ENCODE measurements at regions not wholly inside any gene's neighbourhood (a gene's known extent, or its start where the extent isn't known, plus 50 kb on each side); places are given as distances from the start of the nearest gene placed in this dataset.

DNA sequence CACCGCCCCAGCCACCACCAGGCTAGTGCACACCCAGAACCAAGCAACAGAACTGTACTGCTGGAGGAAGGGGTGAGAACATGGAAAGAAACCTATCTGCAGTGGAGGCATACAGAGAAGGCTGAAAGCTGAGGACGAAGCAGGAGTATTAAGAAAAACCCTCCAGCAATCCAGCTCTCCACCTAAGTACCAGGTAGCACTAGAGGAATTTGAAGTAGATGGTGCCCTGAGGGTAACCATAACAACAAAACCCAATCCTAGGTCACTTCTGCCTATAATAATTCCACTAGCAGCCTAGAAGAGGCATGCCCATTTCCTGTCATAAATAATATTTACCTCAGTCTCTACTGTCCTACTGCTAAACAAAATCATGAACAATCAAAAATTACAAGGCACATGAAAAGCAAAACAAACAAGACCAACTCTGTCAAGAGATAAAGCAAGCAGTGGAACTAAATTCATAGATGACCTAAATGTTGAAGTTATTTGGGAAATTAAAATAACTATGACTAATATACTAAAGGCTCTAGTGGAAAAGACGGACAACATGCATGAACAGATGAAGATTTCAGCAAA is 51.1 kb downstream of the HYCC1 start:
- DNase-seq (ENCODE audit: low read depth in 4 of 4, low spot score in 3 of 4) = no peak

DNA sequence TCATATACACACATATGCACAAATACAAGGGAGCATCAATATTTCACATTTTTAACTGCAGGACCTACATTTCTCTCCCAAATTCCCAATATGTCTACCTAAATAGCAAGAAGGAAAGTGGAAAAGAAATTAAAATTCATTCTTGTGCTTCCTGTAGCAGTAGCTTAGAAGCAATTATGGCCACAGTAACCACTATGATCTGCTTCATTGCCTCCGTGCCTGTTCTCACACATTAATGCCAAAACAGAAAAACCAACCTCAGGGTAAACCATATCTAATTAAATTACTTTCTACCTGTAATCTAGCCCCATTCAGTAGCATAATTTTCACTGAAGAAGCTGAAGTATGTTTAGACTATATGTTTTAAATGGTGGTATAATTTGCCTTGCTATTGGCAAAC is 55.2 kb downstream of the HYCC1 start:
- DNase-seq (ENCODE audit: low read depth in 4 of 4, low spot score in 3 of 4) = no peak

DNA sequence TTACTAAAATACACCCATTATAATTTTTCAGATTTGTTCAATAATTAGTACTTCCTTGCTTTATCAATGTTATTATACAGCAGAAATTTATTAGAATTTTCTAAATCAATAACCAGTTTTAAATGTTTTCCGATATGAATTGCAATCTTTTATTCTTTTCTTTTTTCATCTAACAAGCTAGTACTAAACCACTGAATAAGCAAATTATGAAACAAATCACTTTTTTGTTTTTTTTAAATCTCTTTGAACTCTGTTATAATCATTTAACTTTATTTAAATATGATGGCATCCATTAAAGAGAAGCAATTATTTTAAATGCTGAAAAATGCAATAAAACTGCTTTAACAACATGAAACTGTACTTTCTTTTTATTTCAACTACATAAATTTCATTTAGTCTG is 59.7 kb downstream of the HYCC1 start:
- no peak for DNase-seq (ENCODE audit: low read depth in 4 of 4, low spot score in 3 of 4)

DNA sequence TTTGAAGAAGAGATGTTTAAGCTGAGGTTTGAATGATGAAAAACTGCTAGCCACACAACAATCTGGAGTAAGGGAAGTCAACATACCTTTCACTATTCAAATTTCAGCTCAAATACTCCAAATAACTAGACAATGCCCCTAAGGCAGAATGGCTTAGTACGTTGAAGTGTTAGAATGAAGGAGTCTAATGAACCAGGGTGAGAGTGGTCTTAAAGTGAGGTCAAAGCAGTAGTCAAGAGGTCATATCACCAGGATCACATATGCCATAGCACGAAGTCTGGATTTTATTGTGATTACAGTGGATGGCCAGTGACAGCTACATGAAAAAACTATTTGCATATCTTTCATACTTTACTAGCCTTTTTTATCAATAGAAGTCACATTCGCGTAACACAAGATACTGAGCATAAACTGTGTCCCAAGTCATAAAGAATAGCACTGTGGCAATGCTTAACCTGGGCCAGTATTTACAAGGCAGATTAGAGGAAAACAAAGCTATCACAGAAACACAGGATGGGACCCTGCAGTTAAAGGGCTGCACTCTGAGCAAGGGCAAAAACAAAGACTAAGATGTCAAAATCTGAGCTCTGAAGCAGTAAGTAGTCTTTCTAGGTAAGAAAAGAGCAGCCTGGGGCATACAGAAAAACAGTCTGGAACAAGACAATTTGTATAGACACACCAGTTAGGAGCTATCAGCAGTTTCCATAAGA is 61.5 kb downstream of the HYCC1 start:
- DNase-seq (ENCODE audit: low read depth in 4 of 4, low spot score in 3 of 4) = no peak

DNA sequence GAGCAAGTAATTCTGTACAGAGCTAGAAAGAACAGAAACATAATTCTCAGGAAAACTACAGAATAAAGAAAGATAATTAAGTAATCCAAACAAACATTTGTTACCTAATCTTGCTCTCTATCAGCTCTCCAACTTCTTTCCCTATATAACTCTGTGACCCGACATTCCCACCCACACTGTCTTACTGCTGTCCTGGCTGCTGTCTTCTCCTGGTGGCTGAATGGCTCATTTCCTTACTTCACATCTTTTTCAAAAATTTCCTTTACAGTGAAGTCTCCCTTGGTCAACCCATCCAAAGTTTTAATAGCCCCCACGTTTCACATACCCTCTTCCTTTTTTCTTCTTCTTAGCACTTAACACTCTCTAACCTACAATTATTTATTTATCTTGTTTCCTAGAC is 64.0 kb downstream of the HYCC1 start:
- no peak for DNase-seq (ENCODE audit: low read depth in 4 of 4, low spot score in 3 of 4)

DNA sequence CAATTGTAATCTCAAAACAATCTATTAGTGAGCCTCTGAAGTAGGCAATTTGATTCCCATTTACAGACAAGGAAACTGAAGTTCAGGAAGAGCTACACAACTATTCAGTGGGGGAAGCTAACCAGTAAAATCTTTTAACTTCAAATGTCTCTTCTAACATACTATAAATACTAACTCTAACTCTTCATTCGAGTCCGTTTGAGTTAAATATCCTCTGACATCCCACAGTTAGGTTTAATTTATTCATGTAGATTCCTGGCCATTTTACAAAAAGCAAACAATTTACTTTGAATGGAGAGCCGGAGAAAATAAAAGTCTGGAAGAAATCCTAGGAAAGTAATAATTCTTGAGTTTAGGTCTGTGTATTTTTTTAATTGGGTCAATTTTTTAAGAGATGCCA is 64.7 kb downstream of the HYCC1 start:
- no peak for DNase-seq (ENCODE audit: low read depth in 4 of 4, low spot score in 3 of 4)

DNA sequence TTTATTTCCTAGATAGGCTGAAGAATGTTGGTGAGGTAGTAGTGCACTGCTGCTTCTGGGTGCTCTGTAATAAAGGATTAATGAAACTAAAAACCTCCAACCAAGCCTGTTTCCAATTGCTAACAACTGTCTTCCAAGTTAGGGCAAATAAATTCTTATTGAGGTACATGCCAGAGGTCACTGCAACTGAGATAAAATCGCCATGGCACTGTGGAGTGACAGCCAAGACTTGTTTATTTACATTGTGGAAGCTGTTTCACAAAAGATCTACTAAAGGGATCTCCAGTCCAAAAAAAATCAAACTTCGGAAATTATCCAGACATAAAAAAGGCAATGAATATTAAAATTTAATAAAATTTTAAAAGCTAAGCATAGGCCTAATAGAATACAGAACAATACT is 65.2 kb downstream of the HYCC1 start:
- DNase-seq (ENCODE audit: low read depth in 4 of 4, low spot score in 3 of 4) = no peak

DNA sequence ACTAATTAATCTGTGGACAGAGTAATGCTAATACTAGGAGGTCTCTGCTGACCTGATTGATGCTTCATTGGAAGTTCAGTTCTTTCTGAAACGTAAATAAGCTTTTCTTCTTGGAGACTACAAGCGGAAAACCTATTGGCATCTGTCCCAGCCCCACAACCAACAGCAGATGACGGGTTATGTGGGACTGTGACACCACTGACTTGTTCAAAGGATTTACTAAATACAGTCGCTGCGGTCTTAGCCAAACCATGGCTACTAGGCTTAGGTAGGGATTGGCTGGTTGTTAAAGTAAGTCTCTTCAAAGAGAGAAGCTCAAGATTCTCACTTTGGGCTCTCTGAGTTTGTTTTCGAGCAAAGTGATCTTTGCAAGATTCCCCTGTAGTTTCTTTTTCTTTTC is 68.3 kb downstream of the HYCC1 start:
- no peak for DNase-seq (ENCODE audit: low read depth in 4 of 4, low spot score in 3 of 4)

DNA sequence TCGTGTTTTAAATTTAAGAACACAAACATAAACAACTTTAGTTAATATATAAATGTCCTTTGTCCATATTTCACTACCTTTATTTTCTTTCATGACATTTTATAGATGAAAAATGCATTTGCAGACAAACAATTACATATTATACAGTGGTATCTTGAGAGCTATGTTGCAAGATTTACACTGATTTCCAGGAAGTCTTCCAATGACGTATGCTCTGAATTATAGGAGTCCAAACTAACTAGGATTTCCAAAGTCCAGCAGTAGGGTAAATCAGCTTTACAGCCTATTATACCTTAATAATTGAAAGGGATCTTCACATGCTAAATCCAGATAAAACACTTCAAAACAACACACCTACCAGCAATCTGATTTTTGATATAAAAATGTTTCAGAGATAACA is 69.4 kb downstream of the HYCC1 start:
- no peak for DNase-seq (ENCODE audit: low read depth in 4 of 4, low spot score in 3 of 4)

DNA sequence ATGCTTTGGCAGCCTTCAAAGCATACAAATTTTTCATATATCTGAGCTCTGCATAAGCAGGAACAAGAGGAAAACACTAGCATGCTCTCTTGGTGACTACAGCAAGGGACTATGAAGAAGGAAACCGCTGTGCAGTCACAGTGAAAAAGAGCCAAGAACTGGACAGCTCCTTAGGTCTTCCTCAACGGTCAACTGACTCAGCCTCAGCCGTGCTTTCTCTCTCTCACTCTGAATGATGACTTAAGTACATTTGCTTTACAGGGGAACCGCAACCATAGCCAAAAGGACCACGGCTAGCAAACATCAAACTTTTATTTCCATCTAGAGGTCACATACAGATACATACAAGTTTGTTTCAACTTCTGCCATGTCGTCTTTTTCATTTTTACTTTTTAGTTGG is 69.9 kb downstream of the HYCC1 start:
- DNase-seq (ENCODE audit: low read depth in 4 of 4, low spot score in 3 of 4) = peak in 1 of 4 donors; percentile 29

DNA sequence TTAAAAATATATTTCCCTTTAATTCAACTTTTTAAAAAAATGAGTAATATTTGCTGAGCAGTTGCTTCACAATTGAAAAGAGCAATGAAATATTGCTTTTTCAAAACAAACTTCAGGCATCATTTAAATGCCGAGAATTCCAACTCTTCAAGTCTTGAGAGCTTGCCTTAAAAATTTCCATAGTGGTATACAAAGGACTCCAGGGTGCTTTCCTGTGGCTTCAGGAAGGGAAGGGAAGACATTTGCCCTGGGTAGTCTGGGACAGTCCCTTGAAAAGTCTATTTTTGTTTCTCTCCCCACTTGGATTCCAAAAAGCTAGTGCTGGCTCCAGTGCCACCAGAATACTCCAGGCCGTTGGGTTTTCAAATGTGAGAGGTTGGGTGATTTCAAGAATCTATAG is 71.7 kb downstream of the HYCC1 start:
- no peak for DNase-seq (ENCODE audit: low read depth in 4 of 4, low spot score in 3 of 4)

DNA sequence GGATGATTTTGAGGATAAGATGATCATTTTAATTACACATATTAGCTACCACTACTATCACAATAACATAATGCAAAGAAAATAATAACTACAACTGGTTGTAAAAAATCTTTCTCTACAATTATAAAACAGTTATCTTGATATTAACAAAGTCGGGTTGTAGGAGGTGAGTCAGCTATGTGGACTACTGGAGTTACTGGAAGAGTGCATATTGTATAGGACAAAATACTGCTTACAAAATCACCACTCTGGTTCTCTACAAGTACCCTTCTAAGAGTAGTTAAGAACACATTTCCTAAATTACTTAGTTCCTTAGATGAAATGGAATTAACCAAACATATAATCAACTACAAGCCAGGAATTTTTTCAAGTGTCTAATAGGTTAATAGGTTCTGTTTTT is 74.1 kb downstream of the HYCC1 start:
- no peak for DNase-seq (ENCODE audit: low read depth in 4 of 4, low spot score in 3 of 4)

DNA sequence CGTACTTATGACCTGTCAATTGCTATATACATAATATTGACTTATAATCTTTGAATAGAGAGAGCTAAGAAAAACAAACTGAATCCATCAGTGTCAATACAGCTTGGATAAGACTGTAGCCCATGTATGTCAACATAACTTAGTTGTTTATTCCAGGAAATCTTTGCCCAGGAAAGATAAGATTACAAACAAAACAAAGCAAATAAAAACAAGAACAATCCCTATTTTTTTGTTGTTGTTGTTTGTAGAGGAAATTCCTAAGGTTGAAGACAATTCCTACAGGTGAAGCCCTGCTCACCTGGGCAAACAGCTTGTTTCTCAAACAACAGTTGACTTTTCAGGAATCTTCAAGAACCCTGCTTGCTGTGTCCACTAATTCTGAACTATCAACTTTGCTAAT is 76.0 kb downstream of the HYCC1 start:
- no peak for DNase-seq (ENCODE audit: low read depth in 4 of 4, low spot score in 3 of 4)

DNA sequence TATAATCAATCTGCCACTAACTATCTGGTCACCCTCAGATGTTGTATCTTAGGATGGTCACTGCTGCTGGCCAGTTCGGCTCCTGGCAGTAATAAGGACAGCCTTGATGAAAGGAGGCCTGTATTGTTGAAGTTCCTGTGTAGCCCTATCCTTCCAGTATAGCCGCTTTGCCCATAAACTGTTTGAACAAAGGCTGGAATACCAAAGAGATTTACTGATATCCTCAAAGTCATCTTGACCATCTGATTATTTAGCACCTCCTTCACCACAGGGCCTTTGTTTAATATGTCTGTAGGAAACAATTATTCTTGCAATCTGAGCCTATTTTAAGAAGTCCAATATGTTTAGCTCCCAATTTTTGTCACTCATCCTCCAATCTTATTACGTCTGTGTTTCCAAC is 77.7 kb downstream of the HYCC1 start:
- no peak for DNase-seq (ENCODE audit: low read depth in 4 of 4, low spot score in 3 of 4)

DNA sequence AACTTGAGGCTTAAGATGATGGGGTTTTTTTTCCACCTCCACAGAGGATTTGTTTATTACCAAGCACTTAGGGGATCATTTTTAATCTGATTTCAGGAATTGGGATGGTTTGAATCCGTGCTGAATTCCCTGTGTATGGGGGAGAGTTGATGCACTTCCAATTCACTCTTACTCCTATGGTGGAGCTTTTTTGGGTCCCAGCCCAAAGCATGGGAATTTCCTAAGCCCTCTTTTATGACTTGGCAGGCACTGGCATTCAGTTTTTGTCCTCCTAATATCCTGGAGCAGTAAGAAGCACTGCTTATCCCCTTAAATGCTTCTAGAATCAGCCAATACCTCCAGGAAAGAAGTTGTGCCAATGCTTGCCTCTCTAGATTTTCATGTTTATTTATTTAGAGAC is 78.7 kb downstream of the HYCC1 start:
- DNase-seq (ENCODE audit: low read depth in 4 of 4, low spot score in 3 of 4) = no peak

DNA sequence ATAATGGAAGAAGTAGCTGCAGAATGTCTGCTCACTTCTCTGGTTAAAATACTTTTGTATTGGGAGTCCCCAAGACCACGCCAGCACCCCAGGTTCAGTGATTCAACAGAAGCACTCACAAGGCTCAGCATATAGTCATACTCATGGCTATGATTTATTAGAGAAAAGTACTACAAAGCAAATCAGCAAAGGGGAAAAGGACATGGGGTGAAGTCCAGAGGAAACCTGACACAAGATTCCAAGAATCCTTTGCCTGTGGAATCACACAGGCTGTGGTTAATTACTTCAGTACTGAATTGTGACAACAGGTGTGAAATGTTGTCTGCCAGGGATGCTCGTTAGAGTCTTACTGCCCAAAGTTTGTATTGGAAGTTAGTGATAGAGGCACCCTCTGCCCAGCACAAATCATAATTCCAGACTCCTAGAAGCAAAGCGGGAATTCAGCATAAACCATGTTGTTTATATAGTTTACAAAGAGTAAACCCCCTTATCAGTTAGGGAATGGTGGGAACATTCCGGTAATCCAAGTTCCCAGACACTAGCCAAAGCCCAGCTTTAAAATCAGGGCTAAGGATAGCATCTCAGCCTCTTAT is 79.4 kb downstream of the HYCC1 start:
- no peak for DNase-seq (ENCODE audit: low read depth in 4 of 4, low spot score in 3 of 4)

DNA sequence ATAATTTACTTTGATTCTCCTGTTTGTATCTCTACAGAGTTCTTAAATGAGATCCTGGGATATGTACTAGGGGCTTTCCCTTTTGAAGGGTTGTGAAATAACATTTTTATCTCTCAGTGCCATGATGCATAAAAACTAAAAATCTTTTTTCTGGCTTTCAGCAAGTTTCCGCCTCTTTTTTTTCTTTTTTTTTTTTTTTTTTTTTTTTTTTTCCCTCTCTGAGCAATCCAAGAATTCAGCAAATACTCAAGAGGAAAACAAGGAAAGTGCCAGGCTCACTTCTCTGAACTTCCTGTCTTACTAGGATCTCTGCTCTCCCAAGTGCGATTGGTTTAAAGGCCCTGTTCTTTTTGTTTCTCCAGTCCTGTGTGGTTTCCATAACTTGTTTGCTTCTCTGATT is 79.9 kb downstream of the HYCC1 start:
- no peak for DNase-seq (ENCODE audit: low read depth in 4 of 4, low spot score in 3 of 4)

DNA sequence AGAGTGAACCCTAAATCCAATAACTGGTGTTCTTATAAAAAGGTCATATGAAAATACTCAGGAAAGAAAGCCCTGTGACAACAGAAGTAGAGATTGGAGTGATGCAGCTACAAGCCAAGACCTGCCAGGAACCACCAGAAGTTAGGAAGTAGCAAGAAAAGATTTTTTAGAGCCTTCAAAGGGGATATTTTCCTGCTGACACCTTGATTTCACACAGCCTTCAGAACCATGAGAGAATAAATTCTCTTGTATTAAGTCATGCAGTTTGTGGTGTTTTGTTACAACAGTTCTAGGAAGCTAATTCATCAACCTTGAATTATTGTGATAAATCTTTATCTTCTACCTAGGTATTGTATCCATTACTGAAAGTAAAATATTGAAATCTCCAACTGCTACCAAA is 81.0 kb downstream of the HYCC1 start:
- DNase-seq (ENCODE audit: low read depth in 4 of 4, low spot score in 3 of 4) = no peak

DNA sequence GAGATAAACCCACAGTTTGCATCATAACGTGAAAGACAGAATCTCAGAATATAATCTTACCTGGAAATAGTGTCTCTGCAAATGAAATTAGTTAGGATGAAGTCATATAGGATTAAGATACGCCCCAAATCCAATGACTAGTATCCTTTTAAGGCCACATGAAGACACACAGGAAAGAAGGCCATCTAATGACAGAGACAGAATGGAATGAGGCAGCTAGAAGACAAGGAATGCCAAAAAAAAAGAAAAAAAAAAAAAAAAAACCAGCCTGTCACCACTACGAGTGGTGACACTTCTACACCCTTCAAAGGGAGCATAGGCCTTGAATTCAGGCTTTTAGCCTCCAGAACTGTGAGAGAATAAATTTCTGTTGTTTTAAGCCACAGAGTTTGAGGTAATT is 82.9 kb downstream of the HYCC1 start:
- no peak for DNase-seq (ENCODE audit: low read depth in 4 of 4, low spot score in 3 of 4)

DNA sequence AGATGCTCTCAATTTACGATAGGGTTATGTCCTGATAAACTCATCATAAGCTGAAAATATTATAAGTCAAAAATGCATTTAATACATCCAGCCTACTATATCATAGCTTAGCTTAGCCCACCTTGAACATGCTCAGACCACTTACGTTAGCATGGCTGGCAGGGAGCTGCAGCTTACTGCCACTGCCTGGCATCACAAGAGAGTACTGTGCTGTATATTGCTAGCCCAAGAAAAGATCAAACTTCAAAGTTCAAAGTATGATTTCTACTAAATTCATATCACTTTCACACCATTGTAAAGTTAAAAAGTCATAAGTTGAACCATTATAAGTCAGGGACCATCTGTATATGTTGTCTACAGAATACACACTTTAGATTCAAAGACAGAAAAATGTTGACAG is 91.6 kb downstream of the HYCC1 start:
- no peak for DNase-seq (ENCODE audit: low read depth in 4 of 4, low spot score in 3 of 4)

DNA sequence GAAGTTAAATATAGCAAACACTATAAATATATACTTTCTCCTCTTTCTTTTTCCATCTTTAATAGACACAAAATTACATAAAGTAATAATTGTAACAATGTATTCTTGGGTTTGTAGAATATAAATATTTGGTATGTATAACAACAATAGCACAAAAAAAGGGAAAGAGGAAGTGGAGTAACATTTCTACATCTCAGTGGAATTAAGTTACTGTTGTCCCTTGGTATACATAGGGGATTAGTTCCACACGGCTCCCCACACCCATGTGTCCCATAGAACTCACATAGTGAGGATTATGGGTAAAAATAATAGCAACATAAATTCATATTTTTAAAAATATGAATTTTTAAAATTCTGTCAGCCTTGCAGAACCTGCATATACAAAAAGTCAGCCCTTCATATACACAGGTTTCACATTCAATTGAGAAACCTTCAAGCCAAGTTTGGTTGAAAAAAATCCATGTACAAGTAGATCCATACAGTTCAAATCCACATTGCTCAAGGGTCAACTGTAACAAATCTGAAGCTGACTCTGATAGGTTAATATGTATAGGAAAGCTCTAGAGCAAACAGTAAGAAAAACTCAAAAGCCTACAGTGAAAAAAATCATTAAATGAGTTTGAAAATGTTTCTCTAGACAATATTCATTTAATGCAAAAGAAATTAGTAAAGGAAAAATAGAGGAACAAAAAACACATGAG is 92.4 kb downstream of the HYCC1 start:
- no peak for DNase-seq (ENCODE audit: low read depth in 4 of 4, low spot score in 3 of 4)

DNA sequence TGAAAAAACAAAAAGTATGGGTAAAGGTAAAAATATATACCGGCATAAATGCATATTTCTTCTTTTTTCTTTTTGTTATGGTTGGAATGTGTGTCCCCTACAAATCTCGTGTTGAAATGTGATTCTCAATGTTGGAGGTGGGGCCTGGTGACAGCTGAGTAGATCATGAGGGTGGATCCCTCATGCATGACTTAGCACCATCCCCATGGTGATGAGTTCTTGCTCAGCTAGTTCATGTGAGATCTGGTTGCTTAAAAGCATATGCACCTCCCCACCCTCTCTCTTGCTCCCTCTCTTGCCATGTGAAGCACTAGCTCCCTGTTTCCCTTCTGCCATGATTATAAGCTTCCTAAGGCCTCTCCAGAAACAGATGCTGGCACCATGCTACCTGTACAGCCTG is 93.3 kb downstream of the HYCC1 start:
- DNase-seq (ENCODE audit: low read depth in 4 of 4, low spot score in 3 of 4) = no peak

All from left renal pelvis (tissue), 4 donors.